Neural progenitor cell (in vitro differentiated cells): ENCODE measurements at regions not wholly inside any gene's neighbourhood (a gene's known extent, or its start where the extent isn't known, plus 50 kb on each side); places are given as distances from the start of the nearest gene placed in this dataset.

Experiments used
- DNase-seq: peaks from one replicate; pipeline ENCODE4 v3.0.0-alpha.2; 2016; ENCODE audit warnings: low spot score
- H2AFZ ChIP-seq: fragments of 200-600 bp; sonication (generic); replicated peaks from 2 replicates; pipeline ENCODE4 v1.6.1; 2016; ENCODE audit warnings: antibody characterized with exemption
- H3F3A ChIP-seq: fragments of 200-600 bp; sonication (generic); 2 replicates; pipeline ENCODE4 v1.6.1; 2016; ENCODE audit warnings: antibody characterized with exemption, low read depth
- H3K27ac ChIP-seq: fragments of 200-600 bp; sonication (generic); 2 replicates; pipeline ENCODE4 v1.5.1; 2016; ENCODE audit warnings: mild to moderate bottlenecking
- H3K27me3 ChIP-seq: fragments of 200-600 bp; sonication (generic); 2 replicates; pipeline ENCODE4 v1.6.1; 2016; ENCODE audit warnings: mild to moderate bottlenecking, moderate library complexity
- H3K36me3 ChIP-seq: fragments of 200-600 bp; sonication (generic); 2 replicates; pipeline ENCODE4 v1.5.1; 2016
- H3K4me1 ChIP-seq: fragments of 200-600 bp; sonication (generic); 2 replicates; pipeline ENCODE4 v1.6.1; 2016; ENCODE audit warnings: mixed run types
- H3K4me2 ChIP-seq: fragments of 200-600 bp; sonication (generic); 2 replicates; pipeline ENCODE4 v1.6.1; 2016
- H3K4me3 ChIP-seq: fragments of 200-600 bp; sonication (generic); 2 replicates; pipeline ENCODE4 v1.5.1; 2016
- H3K79me2 ChIP-seq: fragments of 200-600 bp; sonication (generic); 2 replicates; pipeline ENCODE4 v1.6.1; 2016; ENCODE audit warnings: low read depth
- H3K9ac ChIP-seq: fragments of 200-600 bp; sonication (generic); 2 replicates; pipeline ENCODE4 v1.6.1; 2016
- H3K9me3 ChIP-seq: fragments of 200-600 bp; sonication (generic); 2 replicates; pipeline ENCODE4 v1.5.1; 2016; ENCODE audit warnings: low read depth
- H4K20me1 ChIP-seq: fragments of 200-600 bp; sonication (generic); 2 replicates; pipeline ENCODE4 v1.6.1; 2016; ENCODE audit warnings: low read depth
- H3K27ac Mint-ChIP-seq: 3 replicates; pipeline ENCODE4 v1.8.0; 2021; ENCODE audit warnings: mixed read lengths
- H3K27me3 Mint-ChIP-seq: 2 replicates; pipeline ENCODE4 v1.8.0; 2022; ENCODE audit warnings: low read depth, mild to moderate bottlenecking, inconsistent platforms, moderate library complexity, mixed read lengths; ENCODE audit not compliant: insufficient read depth
- H3K36me3 Mint-ChIP-seq: 3 replicates; pipeline ENCODE4 v1.8.0; 2021; ENCODE audit warnings: mixed read lengths
- H3K4me1 Mint-ChIP-seq: 3 replicates; pipeline ENCODE4 v1.8.0; 2021; ENCODE audit warnings: mixed read lengths
- H3K4me3 Mint-ChIP-seq: 3 replicates; pipeline ENCODE4 v1.8.0; 2021; ENCODE audit warnings: mild to moderate bottlenecking, moderate library complexity, mixed read lengths
- H3K9me3 Mint-ChIP-seq: 3 replicates; pipeline ENCODE4 v1.8.0; 2020; ENCODE audit warnings: mixed read lengths
- EZH2 ChIP-seq: fragments of 200-600 bp; sonication (generic); IDR thresholded peaks from 2 replicates; pipeline ENCODE4 v1.6.1; 2017; ENCODE audit warnings: antibody characterized with exemption, mild to moderate bottlenecking, moderate library complexity
- EZH2phosphoT487 ChIP-seq: fragments of 200-600 bp; sonication (generic); IDR thresholded peaks from 2 replicates; pipeline ENCODE4 v1.6.1; 2017; ENCODE audit warnings: antibody characterized with exemption
- TF ChIP-seq, protein P1 (sequence below): fragments of 200-600 bp; sonication (generic); IDR thresholded peaks from 2 replicates; pipeline ENCODE4 v1.5.1; 2017; ENCODE audit warnings: antibody characterized with exemption, mild to moderate bottlenecking

DNA sequence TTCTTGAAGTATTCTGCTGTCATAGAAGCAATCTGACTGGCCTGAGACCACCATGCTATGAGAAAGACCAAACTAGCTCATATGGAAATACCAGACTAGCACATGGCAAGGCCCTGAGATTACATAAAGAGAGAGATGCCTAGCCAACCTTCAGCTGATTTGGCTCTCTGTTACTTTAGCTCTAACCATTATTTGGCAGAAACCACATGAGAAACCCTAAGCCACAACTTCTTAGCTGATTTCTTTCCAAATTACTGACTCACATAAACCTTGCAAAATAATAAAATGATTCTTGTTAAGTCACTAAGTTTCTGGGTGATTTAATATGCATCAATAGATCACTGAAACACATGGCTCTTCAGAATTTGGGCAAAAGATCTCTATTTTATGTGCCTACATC, 295.0 kb upstream of the ZNF521 start:
- Histone ChIP-seq H3K4me1 (no peaks in the 10 kb centered on the region), H3F3A (no peaks in the 10 kb centered on the region), H3K4me2 (no peak overlapping the region), H3K9me3 (no peaks in the 10 kb centered on the region), H3K27me3 (no peaks in the 10 kb centered on the region), H3K4me3 (no peak overlapping the region), H3K9ac (no peak overlapping the region), H3K79me2 (no peaks in the 10 kb centered on the region), H3K27ac (no peak overlapping the region), H3K36me3 (no peaks in the 10 kb centered on the region), H2AFZ (no peak overlapping the region), H4K20me1 (no peaks in the 10 kb centered on the region)
- peaks cover 4% of the 10 kb centered on the region for H3K9me3 Mint-ChIP-seq
- TF ChIP-seq EZH2 (no peak), EZH2phosphoT487 (no peak)
- TF ChIP-seq, protein P1, sequence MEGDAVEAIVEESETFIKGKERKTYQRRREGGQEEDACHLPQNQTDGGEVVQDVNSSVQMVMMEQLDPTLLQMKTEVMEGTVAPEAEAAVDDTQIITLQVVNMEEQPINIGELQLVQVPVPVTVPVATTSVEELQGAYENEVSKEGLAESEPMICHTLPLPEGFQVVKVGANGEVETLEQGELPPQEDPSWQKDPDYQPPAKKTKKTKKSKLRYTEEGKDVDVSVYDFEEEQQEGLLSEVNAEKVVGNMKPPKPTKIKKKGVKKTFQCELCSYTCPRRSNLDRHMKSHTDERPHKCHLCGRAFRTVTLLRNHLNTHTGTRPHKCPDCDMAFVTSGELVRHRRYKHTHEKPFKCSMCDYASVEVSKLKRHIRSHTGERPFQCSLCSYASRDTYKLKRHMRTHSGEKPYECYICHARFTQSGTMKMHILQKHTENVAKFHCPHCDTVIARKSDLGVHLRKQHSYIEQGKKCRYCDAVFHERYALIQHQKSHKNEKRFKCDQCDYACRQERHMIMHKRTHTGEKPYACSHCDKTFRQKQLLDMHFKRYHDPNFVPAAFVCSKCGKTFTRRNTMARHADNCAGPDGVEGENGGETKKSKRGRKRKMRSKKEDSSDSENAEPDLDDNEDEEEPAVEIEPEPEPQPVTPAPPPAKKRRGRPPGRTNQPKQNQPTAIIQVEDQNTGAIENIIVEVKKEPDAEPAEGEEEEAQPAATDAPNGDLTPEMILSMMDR = no peak
- H3K27ac Mint-ChIP-seq = no peak overlapping the region
- no peaks in the 10 kb centered on the region for H3K36me3 Mint-ChIP-seq
- peaks cover 8% of the 10 kb centered on the region for H3K4me1 Mint-ChIP-seq
- H3K27me3 Mint-ChIP-seq = peaks cover 2% of the 10 kb centered on the region
- no peak overlapping the region for H3K4me3 Mint-ChIP-seq
- DNase-seq = no peak

DNA sequence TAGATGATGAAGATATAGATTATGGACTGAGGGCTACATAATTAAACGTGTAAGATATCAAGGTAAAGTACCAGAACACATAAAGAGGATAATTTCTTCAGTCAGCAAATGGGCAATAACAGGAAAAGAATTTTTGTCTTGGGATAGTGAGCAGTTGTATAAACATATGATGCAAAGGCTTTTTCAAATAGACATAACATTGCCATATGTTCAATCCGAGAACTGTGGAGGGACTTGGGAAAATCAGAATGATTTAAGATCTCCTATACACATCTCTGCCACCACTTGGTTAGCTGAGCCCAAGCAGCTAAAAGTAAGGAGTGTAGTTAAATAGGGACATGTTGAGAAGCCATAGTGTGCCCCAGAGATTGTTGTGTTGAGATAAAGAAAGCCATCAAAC, 287.6 kb upstream of the ZNF521 start:
- no peaks in the 10 kb centered on the region for H3K36me3 ChIP-seq
- H3K4me3 Mint-ChIP-seq = no peak overlapping the region
- no peak overlapping the region for H3K27ac ChIP-seq
- peaks cover 1% of the 10 kb centered on the region for H3K27me3 Mint-ChIP-seq
- peaks cover 2% of the 10 kb centered on the region for H3K9me3 Mint-ChIP-seq
- no peaks in the 10 kb centered on the region for H3K27me3 ChIP-seq
- no peaks in the 10 kb centered on the region for H4K20me1 ChIP-seq
- no peaks in the 10 kb centered on the region for H3F3A ChIP-seq
- no peak for DNase-seq
- no peak overlapping the region for H3K9ac ChIP-seq
- no peak overlapping the region for H2AFZ ChIP-seq
- TF ChIP-seq, protein P1 = no peak
- no peak for TF ChIP-seq EZH2phosphoT487
- no peaks in the 10 kb centered on the region for H3K9me3 ChIP-seq
- H3K4me3 ChIP-seq = no peak overlapping the region
- H3K4me2 ChIP-seq = no peak overlapping the region
- no peaks in the 10 kb centered on the region for H3K4me1 ChIP-seq
- H3K36me3 Mint-ChIP-seq = no peaks in the 10 kb centered on the region
- peaks cover 12% of the 10 kb centered on the region for H3K4me1 Mint-ChIP-seq
- H3K27ac Mint-ChIP-seq = no peak overlapping the region
- no peaks in the 10 kb centered on the region for H3K79me2 ChIP-seq

DNA sequence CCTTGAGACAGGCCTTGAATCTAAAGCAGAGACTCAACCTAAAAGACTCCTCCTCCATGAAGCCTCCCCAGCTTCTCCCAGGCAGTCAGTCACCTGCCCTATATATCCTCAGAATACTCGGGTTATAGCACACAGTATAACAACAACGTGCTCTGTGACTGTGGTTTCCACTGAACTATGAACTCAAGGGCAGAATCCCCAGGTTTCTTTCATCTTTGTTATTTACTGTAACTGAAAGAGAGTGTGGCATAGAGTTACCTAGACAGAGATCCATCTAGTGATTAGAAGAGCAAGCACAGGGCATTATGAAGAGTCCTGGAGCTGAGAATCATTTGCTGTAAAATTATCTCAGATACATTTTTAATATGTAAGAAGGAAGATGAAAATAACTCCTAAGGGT, 281.6 kb upstream of the ZNF521 start:
- peaks cover 2% of the 10 kb centered on the region for H3K4me1 ChIP-seq
- no peaks in the 10 kb centered on the region for H4K20me1 ChIP-seq
- H3K36me3 Mint-ChIP-seq = no peaks in the 10 kb centered on the region
- no peaks in the 10 kb centered on the region for H3K36me3 ChIP-seq
- DNase-seq = no peak
- H3K4me3 Mint-ChIP-seq = no peak overlapping the region
- H3K9ac ChIP-seq = no peak overlapping the region
- TF ChIP-seq EZH2phosphoT487 = no peak
- TF ChIP-seq, protein P1 = no peak
- H3K4me1 Mint-ChIP-seq = peaks cover 18% of the 10 kb centered on the region
- no peak overlapping the region for H3K4me2 ChIP-seq
- no peaks in the 10 kb centered on the region for H3K27me3 ChIP-seq
- no peak overlapping the region for H3K4me3 ChIP-seq
- H3K27ac Mint-ChIP-seq = no peak overlapping the region
- H3K9me3 Mint-ChIP-seq = peaks cover 9% of the 10 kb centered on the region
- H3K79me2 ChIP-seq = no peaks in the 10 kb centered on the region
- no peak overlapping the region for H2AFZ ChIP-seq
- peaks cover 3% of the 10 kb centered on the region for H3K27me3 Mint-ChIP-seq
- no peak overlapping the region for H3K27ac ChIP-seq
- no peaks in the 10 kb centered on the region for H3K9me3 ChIP-seq
- no peaks in the 10 kb centered on the region for H3F3A ChIP-seq

DNA sequence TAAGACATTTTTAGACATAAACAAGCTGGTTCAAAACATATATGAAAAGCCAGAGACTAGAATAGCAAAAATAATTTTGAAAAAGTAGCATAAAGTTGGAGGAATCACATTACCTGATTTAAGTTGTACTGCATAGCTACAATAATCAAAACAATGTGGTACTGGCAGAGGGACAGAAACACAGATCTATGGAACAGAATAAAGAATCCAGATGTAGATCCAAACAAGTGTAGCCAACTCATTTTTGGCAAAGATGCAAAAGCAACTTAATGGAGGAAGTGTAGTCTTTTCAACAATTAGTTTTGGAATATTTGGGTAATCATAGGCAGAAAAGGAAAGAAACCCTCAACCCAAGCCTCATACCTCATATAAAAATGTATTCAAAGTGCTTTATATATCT, 278.7 kb upstream of the ZNF521 start:
- Histone ChIP-seq H3K4me2 (no peak overlapping the region), H3K9me3 (no peaks in the 10 kb centered on the region), H4K20me1 (no peaks in the 10 kb centered on the region), H3K9ac (no peak overlapping the region), H3K36me3 (no peaks in the 10 kb centered on the region), H3K27me3 (no peaks in the 10 kb centered on the region), H3F3A (no peaks in the 10 kb centered on the region), H2AFZ (no peak overlapping the region), H3K4me3 (no peak overlapping the region), H3K27ac (no peak overlapping the region), H3K79me2 (no peaks in the 10 kb centered on the region), H3K4me1 (peaks cover 2% of the 10 kb centered on the region)
- Mint-ChIP-seq H3K27ac (no peak overlapping the region), H3K9me3 (peaks cover 29% of the 10 kb centered on the region), H3K27me3 (peaks cover 3% of the 10 kb centered on the region), H3K36me3 (no peaks in the 10 kb centered on the region), H3K4me3 (no peak overlapping the region), H3K4me1 (peaks cover 8% of the 10 kb centered on the region)
- no peak for DNase-seq
- TF ChIP-seq, protein P1 = no peak
- TF ChIP-seq EZH2phosphoT487 (no peak), EZH2 (no peak)
